Left ventricle myocardium inferior (tissue), 1 donor: ENCODE measurements at regions not wholly inside any gene's neighbourhood (a gene's known extent, or its start where the extent isn't known, plus 50 kb on each side); places are given as distances from the start of the nearest gene placed in this dataset.

Source experiments
- DNase-seq: peaks from one replicate; pipeline ENCODE4 v3.0.0-alpha.2; 2020
- H3K27ac ChIP-seq: fragments of 200-600 bp; replicated peaks from 2 replicates; pipeline ENCODE4 v1.8.0; 2021
- H3K27me3 ChIP-seq: fragments of 200-600 bp; 2 replicates; pipeline ENCODE4 v1.8.0; 2021; ENCODE audit warnings: low read depth
- H3K36me3 ChIP-seq: fragments of 200-600 bp; 2 replicates; pipeline ENCODE4 v1.8.0; 2021
- H3K4me1 ChIP-seq: fragments of 200-600 bp; 2 replicates; pipeline ENCODE4 v1.8.0; 2021
- H3K4me3 ChIP-seq: fragments of 200-600 bp; 2 replicates; pipeline ENCODE4 v1.8.0; 2021; ENCODE audit warnings: mild to moderate bottlenecking, moderate library complexity
- H3K9me3 ChIP-seq: fragments of 200-600 bp; replicated peaks from 2 replicates; pipeline ENCODE4 v1.8.0; 2021
- CTCF ChIP-seq: fragments of 200-600 bp; IDR thresholded peaks from 2 replicates; pipeline ENCODE4 v1.8.0; 2021; ENCODE audit warnings: antibody characterized with exemption, mild to moderate bottlenecking, borderline replicate concordance
- intact Hi-C: fragments of 100-400 bp; cut with micrococcal nuclease; formaldehyde crosslinking; loops from one replicate; pipeline ENCODE4 v1.11.0; 2022
- donor health status: DM: no; HTN: yes; CAD: no; lungs with severe emphysema.

DNA sequence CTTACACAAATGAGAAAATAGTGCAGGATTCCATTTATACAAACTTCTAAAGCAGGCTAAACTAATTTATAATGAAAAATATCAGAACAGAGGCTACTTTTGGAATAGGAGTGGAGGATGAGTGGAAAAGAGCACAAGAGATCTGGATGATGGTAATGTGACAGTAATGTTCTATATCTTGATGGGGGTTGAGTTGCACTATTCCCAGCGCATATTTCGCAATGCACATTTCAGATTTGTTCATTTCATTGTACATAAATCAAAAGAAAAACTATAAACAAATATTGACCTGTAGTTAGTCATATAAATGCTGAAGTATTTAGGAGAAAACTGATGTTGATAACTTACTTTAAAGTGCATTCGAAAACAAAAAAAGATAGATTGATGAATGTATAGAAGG is 177.0 kb upstream of the MAOA start:
- H3K9me3 ChIP-seq, result no peaks in the 10 kb centered on the region
- no peak overlapping the region for H3K4me3 ChIP-seq
- intact Hi-C loops, result no loop called here
- H3K27ac ChIP-seq, result no peak overlapping the region
- H3K36me3 ChIP-seq, result no peaks in the 10 kb centered on the region
- no peak for TF ChIP-seq CTCF
- H3K4me1 ChIP-seq, result no peaks in the 10 kb centered on the region
- no peaks in the 10 kb centered on the region for H3K27me3 ChIP-seq
- DNase-seq, result no peak

DNA sequence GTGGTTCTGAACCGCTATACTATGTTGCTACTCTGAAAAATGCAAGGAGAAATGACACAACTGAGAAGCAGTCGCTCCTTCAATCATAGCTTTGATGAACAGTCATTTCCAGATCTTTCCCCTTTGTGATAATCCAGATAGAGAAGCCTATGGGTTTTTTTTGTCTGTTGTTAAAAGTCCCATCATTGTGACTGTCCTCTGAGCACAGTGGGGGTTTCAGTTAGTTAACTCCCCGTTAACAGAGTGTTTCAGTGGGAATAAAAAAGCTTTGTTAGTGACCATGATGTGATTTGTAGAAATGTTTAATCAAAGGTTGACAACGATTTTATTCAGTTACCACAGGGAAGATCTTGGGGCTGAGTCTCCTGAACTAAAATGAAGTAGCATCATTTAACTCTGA is 176.2 kb upstream of the MAOA start:
- no peaks in the 10 kb centered on the region for H3K27me3 ChIP-seq
- intact Hi-C loops, result no loop called here

GRCh38 chrX:43481576-43481975 is 174.5 kb upstream of the MAOA start:
- Histone ChIP-seq H3K4me3 (no peak overlapping the region), H3K36me3 (no peaks in the 10 kb centered on the region), H3K27me3 (no peaks in the 10 kb centered on the region), H3K27ac (no peak overlapping the region), H3K4me1 (no peaks in the 10 kb centered on the region), H3K9me3 (no peaks in the 10 kb centered on the region)
- intact Hi-C loops, result no loop called here
- no peak for TF ChIP-seq CTCF
- no peak for DNase-seq

More for the DNA sequence above, 176.2 kb upstream of the MAOA start:
- Histone ChIP-seq H3K36me3 (no peaks in the 10 kb centered on the region), H3K9me3 (no peaks in the 10 kb centered on the region), H3K4me3 (no peak overlapping the region), H3K27ac (no peak overlapping the region), H3K4me1 (no peaks in the 10 kb centered on the region)
- DNase-seq, result no peak
- no peak for TF ChIP-seq CTCF

DNA sequence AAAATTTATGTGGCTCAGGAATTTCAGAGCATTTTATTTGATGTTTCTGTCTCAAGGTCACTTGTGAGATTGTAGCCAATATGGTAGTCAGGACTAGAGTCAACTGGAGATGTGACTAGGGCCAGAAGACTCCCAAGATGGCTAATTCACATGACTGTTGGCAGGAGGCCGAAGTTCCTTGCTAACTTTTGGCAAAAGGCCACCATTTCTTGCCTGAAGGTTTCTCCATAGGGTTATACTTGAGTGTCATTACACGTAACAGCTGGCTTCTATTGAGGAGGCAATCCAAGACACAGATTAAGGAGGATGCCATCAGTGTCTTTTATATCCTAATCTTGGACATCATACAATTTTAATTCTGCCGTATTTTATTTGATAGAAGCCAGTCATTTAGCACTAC is 162.3 kb upstream of the MAOA start:
- H3K9me3 ChIP-seq, result no peaks in the 10 kb centered on the region
- no peak overlapping the region for H3K27ac ChIP-seq
- DNase-seq, result no peak
- H3K4me1 ChIP-seq, result no peaks in the 10 kb centered on the region
- no peaks in the 10 kb centered on the region for H3K36me3 ChIP-seq
- intact Hi-C loops, result no loop called here
- no peaks in the 10 kb centered on the region for H3K27me3 ChIP-seq
- H3K4me3 ChIP-seq, result no peak overlapping the region
- TF ChIP-seq CTCF, result no peak

DNA sequence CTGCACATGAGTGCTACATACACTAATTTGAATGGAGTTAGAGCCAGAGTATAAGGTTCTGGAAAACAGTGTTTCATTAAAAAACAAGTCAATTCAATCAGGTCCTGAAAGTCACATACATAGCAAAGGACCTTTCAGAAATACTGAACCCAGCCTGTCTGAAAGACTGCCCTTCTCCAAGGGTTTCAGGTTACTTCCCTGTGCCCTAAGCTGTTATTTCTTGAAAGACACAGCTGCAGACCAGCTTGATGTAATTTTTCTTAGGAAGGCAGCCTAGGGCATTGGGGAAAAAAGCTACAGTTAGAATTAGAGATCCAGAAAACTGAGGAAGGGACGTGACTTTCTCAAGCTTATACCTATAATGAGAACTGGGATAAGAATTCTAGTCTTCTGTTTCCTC is 155.9 kb upstream of the MAOA start:
- Histone ChIP-seq H3K27ac (no peak overlapping the region), H3K27me3 (no peaks in the 10 kb centered on the region), H3K4me3 (no peak overlapping the region), H3K36me3 (no peaks in the 10 kb centered on the region), H3K4me1 (no peaks in the 10 kb centered on the region), H3K9me3 (no peaks in the 10 kb centered on the region)
- no peak for TF ChIP-seq CTCF
- intact Hi-C loops, result no loop called here
- DNase-seq, result no peak
